Esophagus muscularis mucosa (tissue), 4 donors: ENCODE measurements at regions not wholly inside any gene's neighbourhood (a gene's known extent, or its start where the extent isn't known, plus 50 kb on each side); places are given as distances from the start of the nearest gene placed in this dataset.

Experiments used
- CTCF ChIP-seq, 3 experiments: fragments of 200-600 bp in 2 of 3; fragments of 450-650 bp in 1 of 3; sonication (generic) in 2 of 3; IDR thresholded peaks; one replicate each; pipeline ENCODE4 v1.5.1; 2017 to 2019; ENCODE audit warnings: antibody characterized with exemption in 3 of 3, mild to moderate bottlenecking in 2 of 3, moderate library complexity in 1 of 3
- EP300 ChIP-seq: sonication (generic); formaldehyde crosslinking; IDR thresholded peaks from one replicate; pipeline ENCODE4 v1.6.1; 2017; ENCODE audit warnings: antibody characterized with exemption
- POLR2A ChIP-seq: fragments of 450-650 bp; IDR thresholded peaks from one replicate; pipeline ENCODE4 v1.6.1; 2017; ENCODE audit warnings: antibody characterized with exemption, moderate library complexity, mild to moderate bottlenecking, low read depth
- POLR2AphosphoS5 ChIP-seq, 2 donors: sonication (generic); formaldehyde crosslinking; IDR thresholded peaks; one replicate each; pipeline ENCODE4 v1.6.1; 2017; ENCODE audit warnings: antibody characterized with exemption in 2 of 2

GRCh38 chr11:70699294-70700221 is 301.2 kb downstream of the CTTN start:
- no peak for TF ChIP-seq CTCF (IDR thresholded peaks at IDR 0.05)
- no peak for TF ChIP-seq POLR2A
- no peak for TF ChIP-seq EP300
- TF ChIP-seq POLR2AphosphoS5 (IDR thresholded peaks at IDR 0.05), result no peak
